OCI-LY3 (cell line): ENCODE measurements at regions not wholly inside any gene's neighbourhood (a gene's known extent, or its start where the extent isn't known, plus 50 kb on each side); places are given as distances from the start of the nearest gene placed in this dataset.

Experiments
- H2AFZ ChIP-seq: fragments of 200-600, 300-600 bp; shearing (Covaris generic); 2 replicates; pipeline ENCODE4 v1.6.0; 2014; ENCODE audit warnings: antibody characterized with exemption, low read depth, low read length
- H3K27ac ChIP-seq: fragments of 200-600, 300-600 bp; sonication (generic); 2 replicates; pipeline ENCODE4 v1.5.1; 2014; ENCODE audit warnings: mild to moderate bottlenecking, low read length, moderate library complexity, mixed read lengths
- H3K27me3 ChIP-seq: fragments of 200-600, 300-600 bp; sonication (generic); 2 replicates; pipeline ENCODE4 v1.6.1; 2014; ENCODE audit warnings: low read depth, low read length, mixed read lengths
- H3K36me3 ChIP-seq: fragments of 200-600, 300-600 bp; sonication (generic); replicated peaks from 2 replicates; pipeline ENCODE3; 2014; ENCODE audit warnings: low read depth, low read length, mixed read lengths
- H3K4me1 ChIP-seq: fragments of 300-600, 200-600 bp; sonication (generic); 2 replicates; pipeline ENCODE4 v1.6.1; 2014; ENCODE audit warnings: low read length, mixed read lengths
- H3K4me2 ChIP-seq: fragments of 200-600, 300-600 bp; sonication (generic); 2 replicates; pipeline ENCODE4 v1.6.1; 2014; ENCODE audit warnings: low read length, mixed read lengths
- H3K4me3 ChIP-seq: fragments of 300-600, 200-600 bp; sonication (generic); 2 replicates; pipeline ENCODE4 v1.5.1; 2014; ENCODE audit warnings: antibody characterized with exemption, mild to moderate bottlenecking, low read length, moderate library complexity
- H3K79me2 ChIP-seq: fragments of 300-600, 200-600 bp; shearing (Covaris generic); 2 replicates; pipeline ENCODE4 v1.6.1; 2014; ENCODE audit warnings: mild to moderate bottlenecking, low read length, mixed read lengths
- H3K9ac ChIP-seq: fragments of 300-600, 200-600 bp; shearing (Covaris generic); 2 replicates; pipeline ENCODE4 v1.6.0; 2014; ENCODE audit warnings: mild to moderate bottlenecking, low read length, moderate library complexity
- H3K9me3 ChIP-seq: fragments of 200-600, 300-600 bp; shearing (Covaris generic); 2 replicates; pipeline ENCODE4 v1.6.1; 2014; ENCODE audit warnings: low read length, mixed read lengths; ENCODE audit not compliant: insufficient read depth
- H4K20me1 ChIP-seq: fragments of 200-600, 300-600 bp; sonication (generic); 2 replicates; pipeline ENCODE4 v1.6.1; 2016; ENCODE audit warnings: low read length, mixed read lengths; ENCODE audit not compliant: insufficient read depth
- EZH2phosphoT487 ChIP-seq: fragments of 200-600 bp; shearing (Covaris generic); IDR thresholded peaks from 2 replicates; pipeline ENCODE4 v1.6.1; 2018; ENCODE audit warnings: antibody characterized with exemption, mixed run types, low read depth
- TF ChIP-seq, protein P1 (sequence below): fragments of 200-600, 300-600 bp; sonication (generic); IDR thresholded peaks from 2 replicates; pipeline ENCODE4 v1.5.1; 2014; ENCODE audit warnings: antibody characterized with exemption, low read length, low read depth

GRCh38 chr1:87763483-87763882, 434.8 kb downstream of the LMO4 start:
- Histone ChIP-seq H3K4me2 (no peak overlapping the region), H3K4me3 (no peak overlapping the region), H3K27ac (no peak overlapping the region), H3K36me3 (no peaks in the 10 kb centered on the region), H3K27me3 (no peaks in the 10 kb centered on the region), H2AFZ (no peak overlapping the region), H3K4me1 (peaks cover 7% of the 10 kb centered on the region), H3K79me2 (no peaks in the 10 kb centered on the region), H3K9ac (no peak overlapping the region), H3K9me3 (no peaks in the 10 kb centered on the region), H4K20me1 (no peaks in the 10 kb centered on the region)
- TF ChIP-seq EZH2phosphoT487: no peak
- TF ChIP-seq, protein P1, sequence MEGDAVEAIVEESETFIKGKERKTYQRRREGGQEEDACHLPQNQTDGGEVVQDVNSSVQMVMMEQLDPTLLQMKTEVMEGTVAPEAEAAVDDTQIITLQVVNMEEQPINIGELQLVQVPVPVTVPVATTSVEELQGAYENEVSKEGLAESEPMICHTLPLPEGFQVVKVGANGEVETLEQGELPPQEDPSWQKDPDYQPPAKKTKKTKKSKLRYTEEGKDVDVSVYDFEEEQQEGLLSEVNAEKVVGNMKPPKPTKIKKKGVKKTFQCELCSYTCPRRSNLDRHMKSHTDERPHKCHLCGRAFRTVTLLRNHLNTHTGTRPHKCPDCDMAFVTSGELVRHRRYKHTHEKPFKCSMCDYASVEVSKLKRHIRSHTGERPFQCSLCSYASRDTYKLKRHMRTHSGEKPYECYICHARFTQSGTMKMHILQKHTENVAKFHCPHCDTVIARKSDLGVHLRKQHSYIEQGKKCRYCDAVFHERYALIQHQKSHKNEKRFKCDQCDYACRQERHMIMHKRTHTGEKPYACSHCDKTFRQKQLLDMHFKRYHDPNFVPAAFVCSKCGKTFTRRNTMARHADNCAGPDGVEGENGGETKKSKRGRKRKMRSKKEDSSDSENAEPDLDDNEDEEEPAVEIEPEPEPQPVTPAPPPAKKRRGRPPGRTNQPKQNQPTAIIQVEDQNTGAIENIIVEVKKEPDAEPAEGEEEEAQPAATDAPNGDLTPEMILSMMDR: no peak

GRCh38 chr1:87765057-87765680, 436.5 kb downstream of the LMO4 start:
- H3K9ac ChIP-seq: no peak overlapping the region
- no peak overlapping the region for H2AFZ ChIP-seq
- no peaks in the 10 kb centered on the region for H3K36me3 ChIP-seq
- H3K27me3 ChIP-seq: no peaks in the 10 kb centered on the region
- no peaks in the 10 kb centered on the region for H4K20me1 ChIP-seq
- TF ChIP-seq, protein P1: no peak
- TF ChIP-seq EZH2phosphoT487: no peak
- H3K4me1 ChIP-seq: no peaks in the 10 kb centered on the region
- H3K4me2 ChIP-seq: no peak overlapping the region
- no peaks in the 10 kb centered on the region for H3K79me2 ChIP-seq
- no peak overlapping the region for H3K27ac ChIP-seq
- no peaks in the 10 kb centered on the region for H3K9me3 ChIP-seq
- H3K4me3 ChIP-seq: no peak overlapping the region

- Histone ChIP-seq H2AFZ (no peak overlapping the region), H3K27ac (no peak overlapping the region), H4K20me1 (no peaks in the 10 kb centered on the region)
These were observed 437.0 kb downstream of the LMO4 start for GRCh38 chr1:87765681-87766070.

GRCh38 chr1:87766737-87767136, 438.1 kb downstream of the LMO4 start:
- H3K36me3 ChIP-seq: no peaks in the 10 kb centered on the region
- H2AFZ ChIP-seq: no peak overlapping the region
- no peak overlapping the region for H3K4me2 ChIP-seq
- H4K20me1 ChIP-seq: no peaks in the 10 kb centered on the region
- H3K79me2 ChIP-seq: no peaks in the 10 kb centered on the region
- no peak overlapping the region for H3K27ac ChIP-seq
- no peaks in the 10 kb centered on the region for H3K4me1 ChIP-seq
- H3K27me3 ChIP-seq: no peaks in the 10 kb centered on the region
- no peak overlapping the region for H3K4me3 ChIP-seq
- no peak for TF ChIP-seq EZH2phosphoT487
- TF ChIP-seq, protein P1: no peak
- H3K9ac ChIP-seq: no peak overlapping the region
- H3K9me3 ChIP-seq: no peaks in the 10 kb centered on the region

More at GRCh38 chr1:87765681-87766070, 437.0 kb downstream of the LMO4 start:
- Histone ChIP-seq H3K4me1 (no peaks in the 10 kb centered on the region), H3K9me3 (no peaks in the 10 kb centered on the region), H3K36me3 (no peaks in the 10 kb centered on the region), H3K79me2 (no peaks in the 10 kb centered on the region), H3K27me3 (no peaks in the 10 kb centered on the region), H3K4me2 (no peak overlapping the region), H3K9ac (no peak overlapping the region), H3K4me3 (no peak overlapping the region)
- no peak for TF ChIP-seq EZH2phosphoT487
- TF ChIP-seq, protein P1: no peak
